ENCODE measurements at regions not wholly inside any gene's neighbourhood (a gene's known extent, or its start where the extent isn't known, plus 50 kb on each side); places are given as distances from the start of the nearest gene placed in this dataset.

DNA sequence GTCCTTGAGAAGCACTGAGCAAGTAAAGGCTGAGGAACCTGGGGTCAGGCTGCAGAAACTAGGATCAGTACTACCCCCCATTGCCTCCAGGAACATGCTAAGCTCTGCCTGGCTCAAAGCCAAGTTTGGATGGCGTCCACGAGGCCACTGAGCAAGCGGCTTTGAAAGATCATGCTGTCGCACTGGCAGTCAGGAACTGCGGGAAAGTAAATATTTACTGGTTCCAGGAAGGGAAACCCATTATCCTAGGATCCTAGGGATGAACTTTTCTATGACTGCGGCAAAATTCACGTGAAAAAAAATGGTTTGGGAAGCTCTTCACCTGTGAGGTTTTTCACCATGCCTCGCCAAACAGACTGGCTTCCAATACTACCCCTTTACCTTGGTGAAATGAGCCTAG lies 75.3 kb upstream of the PJA2 start:
- intact Hi-C loops (cut with DNase I): no loop called here
- Histone ChIP-seq H3K27ac (no peak overlapping the region), H3K27me3 (no peaks in the 10 kb centered on the region), H3K36me3 (no peaks in the 10 kb centered on the region), H3K4me3 (no peak overlapping the region), H3K9me3 (peaks cover 0 to 6% of the 10 kb centered on the region in 2 donors), H3K4me1 (peaks cover 5 to 22% of the 10 kb centered on the region in 2 donors)
- peak; percentile 55 to 94 (median 76) for DNase-seq
- ATAC-seq: peak; percentile 73
- TF ChIP-seq CTCF (IDR thresholded peaks at IDR 0.05): no peak

- no peak overlapping the region for H3K4me3 ChIP-seq
- TF ChIP-seq CTCF (IDR thresholded peaks at IDR 0.05): no peak
- H3K27me3 ChIP-seq: no peaks in the 10 kb centered on the region
- ATAC-seq: peak; percentile 41
- peaks cover 0 to 6% of the 10 kb centered on the region in 2 donors for H3K9me3 ChIP-seq
- DNase-seq: no peak
- H3K4me1 ChIP-seq: peaks cover 5 to 22% of the 10 kb centered on the region in 2 donors
- no peaks in the 10 kb centered on the region for H3K36me3 ChIP-seq
- no peak overlapping the region for H3K27ac ChIP-seq
- intact Hi-C loops (cut with DNase I): no loop called here
Observed at GRCh38 chr5:109484597-109484996, 74.8 kb upstream of the PJA2 start.

- Histone ChIP-seq H3K4me1 (peaks cover 5 to 22% of the 10 kb centered on the region in 2 donors), H3K36me3 (no peaks in the 10 kb centered on the region), H3K27me3 (no peaks in the 10 kb centered on the region), H3K4me3 (no peak overlapping the region), H3K27ac (no peak overlapping the region), H3K9me3 (peaks cover 0 to 6% of the 10 kb centered on the region in 2 donors)
- ATAC-seq (no peak), DNase-seq (no peak)
- TF ChIP-seq CTCF (IDR thresholded peaks at IDR 0.05): no peak
- intact Hi-C loops (cut with DNase I): no loop called here
Observed at GRCh38 chr5:109483395-109483971, 73.7 kb upstream of the PJA2 start.

- no peak for TF ChIP-seq CTCF (IDR thresholded peaks at IDR 0.05)
- no peak overlapping the region for H3K27ac ChIP-seq
- intact Hi-C loops (cut with DNase I): no loop called here
Observed at GRCh38 chr5:109482748-109483147, 73.0 kb upstream of the PJA2 start.

GRCh38 chr5:109479260-109479860 lies 69.6 kb upstream of the PJA2 start:
- no peak for ATAC-seq

More at GRCh38 chr5:109482748-109483147, 73.0 kb upstream of the PJA2 start:
- H3K9me3 ChIP-seq: peaks cover 0 to under 1% of the 10 kb centered on the region in 2 donors
- H3K27me3 ChIP-seq: no peaks in the 10 kb centered on the region
- H3K4me3 ChIP-seq: no peak overlapping the region
- H3K36me3 ChIP-seq: no peaks in the 10 kb centered on the region
- ATAC-seq (no peak), DNase-seq (no peak)
- H3K4me1 ChIP-seq: peaks cover 5 to 22% of the 10 kb centered on the region in 2 donors

More at GRCh38 chr5:109479260-109479860, 69.6 kb upstream of the PJA2 start:
- Histone ChIP-seq H3K27ac (no peak overlapping the region), H3K9me3 (no peaks in the 10 kb centered on the region), H3K27me3 (no peaks in the 10 kb centered on the region), H3K36me3 (no peaks in the 10 kb centered on the region), H3K4me1 (peaks cover 0 to 15% of the 10 kb centered on the region in 2 donors), H3K4me3 (no peak overlapping the region)
- peak; percentile 9 to 49 for TF ChIP-seq CTCF (IDR thresholded peaks at IDR 0.05)
- intact Hi-C loops (cut with DNase I): no loop called here
- DNase-seq: no peak
